ENCODE measurements at regions not wholly inside any gene's neighbourhood (a gene's known extent, or its start where the extent isn't known, plus 50 kb on each side); places are given as distances from the start of the nearest gene placed in this dataset.

- no peak for DNase-seq (ENCODE audit: low read depth)
Observed at GRCh38 chr13:104759069-104759468, 1692.9 kb upstream of the SLC10A2 start.

DNA sequence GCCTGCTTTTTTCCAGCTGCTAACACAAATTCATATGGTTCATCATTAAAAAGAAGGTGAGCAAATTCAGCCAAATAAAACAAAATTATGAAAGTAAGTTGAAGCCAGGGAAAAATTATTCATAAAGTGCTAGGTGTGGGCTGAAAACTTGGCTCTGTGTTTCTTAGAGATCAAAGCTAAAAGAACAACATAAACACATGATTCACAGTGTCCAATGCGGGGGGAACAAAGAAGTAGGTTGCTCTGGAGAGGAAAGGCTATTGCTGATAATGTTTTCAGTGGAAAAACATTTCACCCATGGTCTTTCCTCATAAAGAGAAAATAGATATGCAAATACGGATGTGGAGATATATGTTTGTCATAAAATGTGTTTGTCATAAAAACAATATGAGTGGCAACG, 1691.5 kb upstream of the SLC10A2 start:
- no peak for DNase-seq (ENCODE audit: low read depth)

DNA sequence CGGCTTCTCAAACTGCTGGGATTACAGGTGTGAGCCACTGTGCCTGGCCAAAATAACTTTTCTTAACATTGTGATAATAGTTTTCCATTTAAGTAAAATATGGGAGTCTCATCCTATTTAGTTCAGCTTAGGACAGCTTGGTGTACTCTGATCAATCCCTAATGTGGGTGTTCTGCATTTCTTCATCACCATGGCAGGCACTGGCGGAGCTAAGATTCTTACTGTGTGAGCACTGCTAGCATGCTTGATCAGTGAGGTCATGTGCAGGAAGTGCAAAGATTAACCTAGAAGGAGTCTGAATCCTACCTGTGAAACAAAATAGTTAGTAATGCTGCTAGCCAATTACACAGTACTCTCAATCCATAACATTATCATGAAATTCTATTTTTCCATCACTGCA, 1684.2 kb upstream of the SLC10A2 start:
- DNase-seq (ENCODE audit: low read depth), result peak; percentile 31

DNA sequence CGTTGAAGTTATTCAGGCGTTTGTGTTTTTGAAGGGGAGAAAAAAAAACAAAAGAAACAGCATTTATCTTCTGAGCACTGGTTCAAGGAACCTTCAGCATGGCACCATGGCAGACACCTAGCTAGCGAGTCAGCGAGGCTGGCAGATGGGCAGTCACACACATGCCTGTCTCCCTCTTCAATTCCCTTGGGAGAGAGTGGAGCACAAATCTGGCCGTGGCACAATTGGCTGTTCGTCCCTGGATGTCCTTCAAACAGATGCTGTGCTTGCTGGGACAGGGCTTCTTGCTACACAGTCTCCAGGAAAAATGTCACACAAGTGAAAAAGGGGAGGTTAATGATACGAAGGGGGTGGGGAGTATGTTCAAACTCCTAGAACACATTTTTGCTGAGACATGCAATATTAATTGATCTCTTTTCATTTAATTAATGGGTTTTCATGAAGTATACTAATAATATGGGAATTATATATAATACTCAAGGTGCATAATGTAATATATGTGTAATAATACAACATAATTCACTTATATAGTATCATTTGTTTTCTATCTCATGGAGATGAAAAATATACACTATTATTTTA, 1674.5 kb upstream of the SLC10A2 start:
- no peak for DNase-seq (ENCODE audit: low read depth)

DNA sequence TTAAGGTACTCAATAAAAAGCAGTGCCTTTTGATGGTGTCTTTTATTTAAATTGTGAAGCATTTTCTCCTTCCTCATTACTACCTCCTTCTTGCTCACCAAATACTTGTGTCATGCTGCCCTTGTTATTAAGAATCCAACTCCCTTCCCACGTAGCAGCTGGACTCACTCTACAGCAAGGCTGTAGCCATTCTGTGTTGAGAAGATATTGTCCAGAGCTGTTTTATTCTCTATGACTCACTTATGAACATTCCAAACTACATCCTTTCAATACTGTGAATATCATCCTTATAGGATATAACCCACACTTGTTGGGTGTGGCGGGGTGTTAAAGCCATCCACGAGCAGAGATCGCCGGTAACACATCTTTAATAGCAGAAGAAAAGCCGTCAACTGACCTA, 1671.5 kb upstream of the SLC10A2 start:
- peak; percentile 1 for DNase-seq (ENCODE audit: low read depth)

- no peak for DNase-seq (ENCODE audit: low read depth)
Observed at GRCh38 chr13:104733427-104733826, 1667.2 kb upstream of the SLC10A2 start.

DNA sequence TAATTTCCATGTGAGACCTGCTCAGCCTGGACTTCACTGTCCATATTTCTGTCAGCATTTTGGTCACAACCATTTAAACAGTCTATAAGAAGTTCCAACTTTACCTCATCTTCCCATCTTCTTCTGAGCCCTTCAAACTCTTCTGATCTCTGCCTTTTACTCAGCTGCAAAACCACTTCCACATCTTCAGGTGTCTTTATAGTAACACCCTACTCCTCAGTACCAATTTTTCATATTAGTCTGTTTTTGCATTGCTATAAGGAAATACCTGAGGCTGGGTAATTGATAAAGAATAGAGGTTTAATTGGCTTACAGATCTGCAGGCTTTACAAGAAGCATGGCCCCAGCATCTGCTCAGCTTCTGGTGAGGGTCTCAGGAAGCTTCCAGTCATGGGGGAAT, 1648.9 kb upstream of the SLC10A2 start:
- no peak for DNase-seq (ENCODE audit: low read depth)

DNA sequence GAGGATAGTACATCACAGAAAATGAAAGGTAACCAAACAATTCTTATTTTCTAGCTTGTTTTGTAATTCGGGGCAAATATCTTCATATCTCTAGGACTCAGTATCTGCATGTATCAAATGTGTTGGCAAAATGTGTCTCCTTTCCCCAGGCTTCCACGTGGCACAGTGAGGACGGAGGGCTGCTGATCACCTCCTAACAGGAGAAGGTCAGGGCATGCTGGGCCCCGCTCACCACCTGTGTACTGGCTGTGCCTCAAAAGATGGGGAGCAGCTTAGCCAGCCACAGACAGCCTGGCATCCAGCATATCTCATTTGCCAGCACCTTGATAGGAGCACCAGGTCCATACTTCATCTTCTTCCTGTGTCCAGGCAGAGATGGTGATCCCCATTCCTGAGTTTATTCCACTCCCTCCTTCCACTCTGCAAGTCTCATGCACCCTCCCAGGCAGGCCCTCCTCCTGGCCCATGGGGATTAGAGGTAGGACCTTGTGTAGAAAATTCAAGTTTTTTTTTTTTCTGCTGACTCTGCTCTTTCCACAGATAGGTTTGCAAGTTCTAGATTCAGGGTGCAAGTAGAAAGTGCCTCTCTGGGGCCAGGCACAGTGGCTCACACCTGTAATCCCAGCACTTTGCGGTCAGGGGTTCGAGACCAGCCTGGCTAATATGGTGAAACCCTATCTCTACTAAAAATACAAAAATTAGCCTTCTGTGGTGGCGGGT, 1639.0 kb upstream of the SLC10A2 start:
- DNase-seq (ENCODE audit: low read depth), result no peak

DNA sequence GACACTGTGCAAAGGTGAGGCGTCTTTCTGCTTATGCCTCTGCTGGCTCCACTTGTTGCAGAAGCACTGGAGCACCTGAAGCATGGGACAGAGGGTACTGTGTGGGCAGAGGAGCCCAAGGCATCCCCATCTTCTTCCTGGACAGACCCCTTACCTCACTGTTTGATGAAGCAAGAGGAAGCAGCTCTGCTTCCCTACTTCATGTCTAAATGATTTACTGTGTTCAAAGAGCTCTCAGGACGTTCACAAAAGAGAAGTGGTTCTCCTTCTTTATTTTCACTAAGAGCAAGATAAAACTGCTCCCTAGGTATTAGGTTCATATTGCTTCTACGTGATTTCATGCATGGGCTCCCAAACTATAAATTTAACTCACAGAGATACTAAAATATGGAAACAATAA, 1635.4 kb upstream of the SLC10A2 start:
- DNase-seq (ENCODE audit: low read depth), result no peak

DNA sequence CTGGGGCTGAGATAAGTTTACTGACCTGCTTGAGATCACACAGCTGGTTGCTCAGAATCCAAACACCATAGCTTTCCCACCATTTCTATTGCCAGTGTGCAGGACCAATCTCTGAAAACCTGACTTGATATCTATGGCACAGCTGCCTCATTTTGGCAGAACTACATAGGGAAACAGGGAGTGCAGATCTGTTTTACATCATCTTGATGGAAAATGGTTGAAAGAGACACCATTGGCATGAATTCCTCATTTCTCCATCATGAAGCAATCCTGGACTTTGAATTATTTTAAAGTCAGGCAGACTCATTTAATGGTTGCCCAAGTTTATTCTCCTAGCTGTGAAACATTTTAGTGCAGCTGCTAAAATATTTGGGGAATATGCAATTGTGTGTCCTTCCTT, 1628.2 kb upstream of the SLC10A2 start:
- no peak for DNase-seq (ENCODE audit: low read depth)

GRCh38 chr13:104693126-104693525, 1626.9 kb upstream of the SLC10A2 start:
- no peak for DNase-seq (ENCODE audit: low read depth)

- no peak for DNase-seq (ENCODE audit: low read depth)
Observed at GRCh38 chr13:104691767-104692467, 1625.7 kb upstream of the SLC10A2 start.

GRCh38 chr13:104686484-104686883, 1620.3 kb upstream of the SLC10A2 start:
- no peak for DNase-seq (ENCODE audit: low read depth)

DNA sequence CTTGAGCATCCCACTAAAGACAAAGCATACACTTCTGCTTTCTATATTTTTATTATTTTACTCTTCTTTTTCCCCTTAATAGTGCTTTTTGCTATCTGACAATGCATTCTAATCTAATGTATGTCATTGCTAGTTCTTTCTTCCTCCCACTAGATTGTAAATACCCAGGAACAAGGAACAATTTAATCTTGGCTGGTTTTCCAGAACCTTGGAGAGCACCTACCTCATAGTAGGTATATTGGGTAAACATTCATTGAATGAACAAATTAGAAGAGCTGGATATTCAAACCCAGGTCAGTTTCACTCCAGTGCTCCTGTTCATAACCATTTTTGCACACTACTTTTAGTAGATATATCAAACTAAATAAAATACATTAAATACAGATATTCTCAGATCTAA, 1617.6 kb upstream of the SLC10A2 start:
- no peak for DNase-seq (ENCODE audit: low read depth)

- DNase-seq (ENCODE audit: low read depth), result no peak
Observed at GRCh38 chr13:104678161-104678560, 1611.9 kb upstream of the SLC10A2 start.

- DNase-seq (ENCODE audit: low read depth), result no peak
Observed at GRCh38 chr13:104671901-104672300, 1605.7 kb upstream of the SLC10A2 start.

- no peak for DNase-seq (ENCODE audit: low read depth)
Observed at GRCh38 chr13:104657196-104657595, 1591.0 kb upstream of the SLC10A2 start.

DNA sequence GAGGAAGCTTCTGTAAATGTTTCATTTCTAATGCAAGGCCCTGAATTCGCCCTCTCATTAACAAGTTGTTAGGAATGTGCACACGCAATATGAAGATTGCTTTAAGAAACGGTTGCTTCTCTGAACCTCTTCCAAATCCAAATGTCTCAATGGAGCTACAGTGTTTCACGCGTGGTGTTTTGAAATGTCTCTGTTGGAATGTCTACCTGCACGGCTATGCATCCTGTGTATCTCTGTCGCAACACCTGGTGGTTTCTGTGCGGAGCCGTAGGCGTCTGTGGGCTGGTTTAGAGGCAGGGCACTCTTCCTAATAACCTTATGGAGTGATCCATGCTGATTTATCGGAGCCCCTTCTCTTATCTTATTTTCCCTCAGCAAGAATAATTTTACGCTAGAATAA, 1584.2 kb upstream of the SLC10A2 start:
- no peak for DNase-seq (ENCODE audit: low read depth)

GRCh38 chr13:104648291-104648690, 1582.1 kb upstream of the SLC10A2 start:
- no peak for DNase-seq (ENCODE audit: low read depth)

DNA sequence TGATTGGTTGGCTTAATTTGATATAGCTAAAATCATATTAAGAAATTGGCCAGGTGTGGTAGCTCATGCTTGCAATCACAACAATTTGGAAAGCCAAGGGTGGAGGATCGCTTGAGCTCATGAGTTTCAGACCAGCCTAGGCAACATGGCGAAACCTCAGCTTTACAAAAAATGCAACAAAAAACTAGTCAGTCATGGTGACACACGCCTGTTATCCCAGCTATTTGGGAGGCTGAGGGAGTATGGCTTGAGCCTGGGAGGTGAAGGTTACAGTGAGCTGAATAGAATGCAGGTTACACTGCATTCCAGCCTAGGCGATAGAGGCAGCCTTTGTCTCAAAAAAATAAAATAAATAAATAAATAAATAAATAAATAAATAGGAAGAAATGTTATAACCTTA, 1579.6 kb upstream of the SLC10A2 start:
- DNase-seq (ENCODE audit: low read depth), result no peak

GRCh38 chr13:104641309-104641708, 1575.1 kb upstream of the SLC10A2 start:
- DNase-seq (ENCODE audit: low read depth), result peak; percentile 25

- DNase-seq (ENCODE audit: low read depth), result no peak
Observed at GRCh38 chr13:104635879-104636278, 1569.7 kb upstream of the SLC10A2 start.

- no peak for DNase-seq (ENCODE audit: low read depth)
Observed at GRCh38 chr13:104634016-104634415, 1567.8 kb upstream of the SLC10A2 start.

DNA sequence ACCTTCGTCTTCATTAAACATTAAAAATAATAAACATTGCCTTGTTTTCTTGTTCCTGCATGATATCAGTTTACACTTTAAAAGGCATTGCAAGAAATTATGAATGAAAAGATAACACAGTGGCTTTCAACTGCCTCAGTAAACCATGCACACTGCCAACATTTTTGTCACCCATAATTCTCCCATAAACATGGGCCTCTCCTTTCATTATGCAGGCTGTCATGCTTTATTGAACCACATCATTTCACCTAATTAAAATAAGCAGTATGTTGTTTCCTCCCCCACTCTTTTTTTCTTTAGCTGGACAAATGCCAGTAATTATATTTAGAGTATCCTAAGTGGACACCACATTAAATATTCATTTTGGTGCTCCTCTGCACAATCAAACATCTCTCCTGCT, 1566.5 kb upstream of the SLC10A2 start:
- DNase-seq (ENCODE audit: low read depth), result no peak

Data from ELR (cell line).